ENCODE measurements at regions not wholly inside any gene's neighbourhood (a gene's known extent, or its start where the extent isn't known, plus 50 kb on each side); places are given as distances from the start of the nearest gene placed in this dataset.

DNA sequence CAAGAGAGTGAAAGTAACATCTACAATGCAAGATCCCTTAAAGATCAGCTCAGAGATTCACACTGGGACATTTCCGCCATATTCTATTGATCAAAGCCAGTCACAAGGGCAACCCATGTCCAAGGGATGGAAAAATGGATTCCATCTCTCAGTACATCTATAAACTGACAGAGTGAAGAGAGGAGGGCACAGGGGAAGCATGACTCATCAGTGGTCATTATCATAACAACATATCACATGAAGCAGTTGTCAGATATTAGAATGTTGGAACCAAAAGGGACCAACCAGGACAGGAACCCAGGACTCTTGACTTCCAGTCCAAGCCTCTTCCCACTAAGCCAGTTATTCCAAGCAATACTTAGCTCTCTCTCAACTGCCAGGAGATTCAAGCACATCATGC, 54.9 kb upstream of the IGFBP2 start:
- no peak for TF ChIP-seq POLR2A (IDR thresholded peaks at IDR 0.05)
- TF ChIP-seq, protein P1, sequence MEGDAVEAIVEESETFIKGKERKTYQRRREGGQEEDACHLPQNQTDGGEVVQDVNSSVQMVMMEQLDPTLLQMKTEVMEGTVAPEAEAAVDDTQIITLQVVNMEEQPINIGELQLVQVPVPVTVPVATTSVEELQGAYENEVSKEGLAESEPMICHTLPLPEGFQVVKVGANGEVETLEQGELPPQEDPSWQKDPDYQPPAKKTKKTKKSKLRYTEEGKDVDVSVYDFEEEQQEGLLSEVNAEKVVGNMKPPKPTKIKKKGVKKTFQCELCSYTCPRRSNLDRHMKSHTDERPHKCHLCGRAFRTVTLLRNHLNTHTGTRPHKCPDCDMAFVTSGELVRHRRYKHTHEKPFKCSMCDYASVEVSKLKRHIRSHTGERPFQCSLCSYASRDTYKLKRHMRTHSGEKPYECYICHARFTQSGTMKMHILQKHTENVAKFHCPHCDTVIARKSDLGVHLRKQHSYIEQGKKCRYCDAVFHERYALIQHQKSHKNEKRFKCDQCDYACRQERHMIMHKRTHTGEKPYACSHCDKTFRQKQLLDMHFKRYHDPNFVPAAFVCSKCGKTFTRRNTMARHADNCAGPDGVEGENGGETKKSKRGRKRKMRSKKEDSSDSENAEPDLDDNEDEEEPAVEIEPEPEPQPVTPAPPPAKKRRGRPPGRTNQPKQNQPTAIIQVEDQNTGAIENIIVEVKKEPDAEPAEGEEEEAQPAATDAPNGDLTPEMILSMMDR (IDR thresholded peaks at IDR 0.05) = no peak
- no peak for TF ChIP-seq POLR2AphosphoS5 (IDR thresholded peaks at IDR 0.05)
- no peak for TF ChIP-seq EP300 (IDR thresholded peaks at IDR 0.05)

All from gastroesophageal sphincter (tissue), 3 donors.